Esophagus squamous epithelium (tissue), 5 donors: ENCODE measurements at regions not wholly inside any gene's neighbourhood (a gene's known extent, or its start where the extent isn't known, plus 50 kb on each side); places are given as distances from the start of the nearest gene placed in this dataset.

Source experiments
- DNase-seq: peaks from one replicate; lab custom pipeline; 2025; lab: John Stamatoyannopoulos, UW
- H3K27ac ChIP-seq, 4 donors: fragments of 200-600 bp; sonication (generic); one replicate each; pipeline ENCODE4 v1.5.1; 2016 to 2019; ENCODE audit warnings: mild to moderate bottlenecking in 1 of 4
- H3K27me3 ChIP-seq, 4 donors: fragments of 200-600 bp; sonication (generic); 1 replicate in 3 of 4; 2 replicates in 1 of 4; pipeline versions ENCODE4 v1.5.1 to v1.6.0; 2017 to 2021; ENCODE audit warnings: antibody characterized with exemption in 1 of 4
- H3K36me3 ChIP-seq, 3 donors: fragments of 200-600 bp; sonication (generic); one replicate each; pipeline ENCODE4 v1.5.1; 2016 to 2019
- H3K4me1 ChIP-seq, 3 donors: fragments of 200-600 bp; sonication (generic); one replicate each; pipeline ENCODE4 v1.5.1; 2017 to 2019
- H3K4me3 ChIP-seq, 4 donors: fragments of 200-600 bp; sonication (generic); 1 replicate in 3 of 4; 2 replicates in 1 of 4; pipeline ENCODE4 v1.5.1; 2016 to 2019; ENCODE audit warnings: mild to moderate bottlenecking in 2 of 4, moderate library complexity in 1 of 4
- H3K9me3 ChIP-seq, 3 donors: fragments of 200-600 bp; sonication (generic); one replicate each; pipeline ENCODE4 v1.5.1; 2016 to 2019
- POLR2A ChIP-seq, 4 donors: fragments of 450-650 bp; IDR thresholded peaks; one replicate each; pipeline ENCODE4 v1.6.1; 2017; ENCODE audit warnings: antibody characterized with exemption in 4 of 4, mild to moderate bottlenecking in 4 of 4, moderate library complexity in 3 of 4
- WGBS, 2 donors: methylation state at CpG; one replicate each; pipeline ENCODE4 v1.1.5; 2018; 5-methylcytosine and 5-hydroxymethylcytosine counted together
- intact Hi-C: fragments of 100-400 bp; cut with DNase I; formaldehyde crosslinking; loops from one replicate; pipeline ENCODE4 v1.15.0; 2022
- TF ChIP-seq, protein P1 (sequence below), 6 experiments: fragments of 450-650 bp in 4 of 6; fragments of 200-600 bp in 2 of 6; sonication (generic) in 2 of 6; IDR thresholded peaks; one replicate each; pipeline ENCODE4 v1.5.1; 2016 to 2019; ENCODE audit warnings: antibody characterized with exemption in 6 of 6, mild to moderate bottlenecking in 4 of 6, moderate library complexity in 4 of 6
- donor health status: DM: yes; HTN: yes; CAD: no.

DNA sequence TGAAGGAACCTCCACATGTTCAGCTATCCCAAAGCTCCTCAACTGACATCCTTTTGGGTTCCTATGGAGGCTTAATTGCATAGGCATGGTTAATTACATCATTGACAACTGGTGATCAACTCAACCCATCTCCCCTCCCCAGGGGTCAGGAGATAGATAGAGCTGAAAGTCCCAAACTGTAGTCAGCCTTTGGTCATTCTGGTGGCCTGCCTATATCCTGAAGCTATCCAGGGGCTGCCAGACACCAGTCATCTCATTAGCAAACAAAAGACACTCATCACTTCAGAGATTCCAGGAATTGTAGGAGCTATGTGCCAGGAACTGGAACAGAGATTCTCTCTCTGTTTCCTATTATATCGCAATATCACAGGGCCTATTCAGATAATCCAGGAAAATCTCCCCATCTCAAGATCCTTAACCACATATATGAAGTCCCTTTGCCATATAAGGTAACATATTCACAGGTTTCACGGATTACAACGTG, 646.5 kb upstream of the GRAMD2B start:
- no peaks in the 10 kb centered on the region for H3K9me3 ChIP-seq
- DNase-seq: no peak
- intact Hi-C loops: no loop called here
- 93% methylated on average over 3 of the region's 3 CpGs for WGBS, 2 donors
- no peaks in the 10 kb centered on the region for H3K4me1 ChIP-seq
- H3K27me3 ChIP-seq: no peaks in the 10 kb centered on the region
- no peak for TF ChIP-seq POLR2A (IDR thresholded peaks at IDR 0.05)
- TF ChIP-seq, protein P1, sequence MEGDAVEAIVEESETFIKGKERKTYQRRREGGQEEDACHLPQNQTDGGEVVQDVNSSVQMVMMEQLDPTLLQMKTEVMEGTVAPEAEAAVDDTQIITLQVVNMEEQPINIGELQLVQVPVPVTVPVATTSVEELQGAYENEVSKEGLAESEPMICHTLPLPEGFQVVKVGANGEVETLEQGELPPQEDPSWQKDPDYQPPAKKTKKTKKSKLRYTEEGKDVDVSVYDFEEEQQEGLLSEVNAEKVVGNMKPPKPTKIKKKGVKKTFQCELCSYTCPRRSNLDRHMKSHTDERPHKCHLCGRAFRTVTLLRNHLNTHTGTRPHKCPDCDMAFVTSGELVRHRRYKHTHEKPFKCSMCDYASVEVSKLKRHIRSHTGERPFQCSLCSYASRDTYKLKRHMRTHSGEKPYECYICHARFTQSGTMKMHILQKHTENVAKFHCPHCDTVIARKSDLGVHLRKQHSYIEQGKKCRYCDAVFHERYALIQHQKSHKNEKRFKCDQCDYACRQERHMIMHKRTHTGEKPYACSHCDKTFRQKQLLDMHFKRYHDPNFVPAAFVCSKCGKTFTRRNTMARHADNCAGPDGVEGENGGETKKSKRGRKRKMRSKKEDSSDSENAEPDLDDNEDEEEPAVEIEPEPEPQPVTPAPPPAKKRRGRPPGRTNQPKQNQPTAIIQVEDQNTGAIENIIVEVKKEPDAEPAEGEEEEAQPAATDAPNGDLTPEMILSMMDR (IDR thresholded peaks at IDR 0.05): no peak
- no peak overlapping the region for H3K4me3 ChIP-seq
- no peak overlapping the region for H3K27ac ChIP-seq
- H3K36me3 ChIP-seq: no peaks in the 10 kb centered on the region

DNA sequence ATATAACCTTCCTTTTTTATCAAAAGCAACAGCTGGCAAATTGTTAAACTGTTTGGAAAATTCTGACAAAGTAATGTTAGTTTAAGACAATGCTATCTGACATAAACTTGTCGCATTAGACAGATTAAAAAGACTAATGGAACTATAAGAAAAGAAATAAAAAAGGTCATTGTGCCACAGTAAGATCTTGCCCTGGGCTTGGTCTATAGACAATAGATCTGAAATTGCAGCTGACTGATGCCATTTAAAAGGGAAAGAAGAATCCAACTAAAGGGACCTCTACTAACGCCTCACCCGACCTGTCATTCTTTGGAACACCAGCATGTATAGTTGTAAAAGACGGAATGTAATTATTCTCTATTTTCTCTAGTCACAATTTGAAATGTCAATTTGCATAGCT, 644.4 kb upstream of the GRAMD2B start:
- no peak overlapping the region for H3K4me3 ChIP-seq
- WGBS, 2 donors: 76 to 80% methylated on average over 4 of the region's 4 CpGs
- intact Hi-C loops: no loop called here
- H3K9me3 ChIP-seq: no peaks in the 10 kb centered on the region
- H3K36me3 ChIP-seq: no peaks in the 10 kb centered on the region
- no peak for DNase-seq
- no peak overlapping the region for H3K27ac ChIP-seq
- H3K4me1 ChIP-seq: no peaks in the 10 kb centered on the region
- TF ChIP-seq, protein P1 (IDR thresholded peaks at IDR 0.05): no peak
- no peak for TF ChIP-seq POLR2A (IDR thresholded peaks at IDR 0.05)
- no peaks in the 10 kb centered on the region for H3K27me3 ChIP-seq

DNA sequence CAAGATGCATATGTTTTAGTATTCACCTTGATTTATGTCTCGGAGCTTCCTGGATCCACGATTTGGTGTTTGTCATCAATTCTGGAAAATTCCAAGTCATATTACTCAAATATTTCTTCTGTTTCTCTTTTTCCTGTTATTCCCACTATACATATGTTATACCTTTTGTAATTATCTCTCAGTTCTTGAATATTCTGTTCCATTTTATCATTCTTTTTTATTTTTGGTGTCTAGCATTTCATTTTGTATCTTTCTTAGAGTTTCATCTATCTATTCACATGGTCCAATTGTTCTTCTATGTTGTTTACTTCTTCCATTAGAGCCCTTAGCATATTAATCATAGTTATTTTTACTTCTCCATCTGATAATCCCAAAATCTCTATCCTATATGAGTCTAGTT, 637.8 kb upstream of the GRAMD2B start:
- WGBS, 2 donors: 68 to 86% methylated on average over 2 of the region's 2 CpGs
- H3K27me3 ChIP-seq: no peaks in the 10 kb centered on the region
- intact Hi-C loops: no loop called here
- H3K4me3 ChIP-seq: no peak overlapping the region
- H3K27ac ChIP-seq: no peak overlapping the region
- H3K36me3 ChIP-seq: no peaks in the 10 kb centered on the region
- H3K4me1 ChIP-seq: no peaks in the 10 kb centered on the region
- TF ChIP-seq POLR2A (IDR thresholded peaks at IDR 0.05): no peak
- H3K9me3 ChIP-seq: no peaks in the 10 kb centered on the region
- DNase-seq: no peak

DNA sequence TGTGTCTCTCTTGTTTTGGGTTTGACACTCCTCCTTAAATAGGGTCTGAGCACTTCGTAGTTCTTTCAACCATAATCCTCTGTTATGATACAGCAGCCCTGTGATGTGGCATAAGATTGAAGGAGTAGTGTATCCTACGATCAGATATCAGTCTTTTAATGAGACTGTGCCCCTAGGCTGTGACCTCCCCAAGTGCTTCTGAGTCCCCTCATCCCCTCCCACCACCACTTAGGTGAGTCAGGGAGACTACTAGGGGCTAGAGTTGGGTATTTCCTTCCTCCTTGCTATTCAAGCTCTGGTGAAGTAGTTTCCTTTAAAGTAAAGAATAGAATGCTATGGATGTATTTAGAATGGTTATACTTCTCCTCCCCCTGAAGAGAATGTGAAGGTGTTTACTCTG, 637.2 kb upstream of the GRAMD2B start:
- no peaks in the 10 kb centered on the region for H3K4me1 ChIP-seq
- no peaks in the 10 kb centered on the region for H3K36me3 ChIP-seq
- H3K27ac ChIP-seq: no peak overlapping the region
- 61 to 70% methylated on average over 2 of the region's 2 CpGs for WGBS, 2 donors
- H3K27me3 ChIP-seq: no peaks in the 10 kb centered on the region
- TF ChIP-seq POLR2A (IDR thresholded peaks at IDR 0.05): no peak
- TF ChIP-seq, protein P1 (IDR thresholded peaks at IDR 0.05): no peak
- intact Hi-C loops: no loop called here
- H3K9me3 ChIP-seq: no peaks in the 10 kb centered on the region
- H3K4me3 ChIP-seq: no peak overlapping the region
- DNase-seq: no peak

DNA sequence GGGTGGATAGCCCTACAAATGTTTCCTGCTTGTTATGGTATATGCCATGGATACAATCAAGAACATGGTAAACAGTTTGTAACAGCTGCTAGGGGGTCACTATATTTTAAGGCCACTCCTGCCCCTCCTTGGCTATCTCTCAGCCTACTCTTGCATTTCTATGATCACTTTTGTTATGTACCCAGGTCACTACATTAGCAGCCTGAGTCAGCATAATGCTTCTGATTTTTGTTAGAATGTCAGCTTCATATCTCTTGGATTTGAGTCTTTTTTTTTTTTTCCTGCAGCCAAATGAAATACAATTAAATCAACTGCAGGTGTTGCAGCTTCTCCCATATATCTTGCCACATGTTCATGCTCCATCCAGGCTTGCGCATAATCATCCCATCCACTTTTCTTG, 629.7 kb upstream of the GRAMD2B start:
- H3K9me3 ChIP-seq: no peaks in the 10 kb centered on the region
- no peak for TF ChIP-seq POLR2A (IDR thresholded peaks at IDR 0.05)
- TF ChIP-seq, protein P1 (IDR thresholded peaks at IDR 0.05): no peak
- no peaks in the 10 kb centered on the region for H3K27me3 ChIP-seq
- no peak for DNase-seq
- no peak overlapping the region for H3K27ac ChIP-seq
- no peaks in the 10 kb centered on the region for H3K4me1 ChIP-seq
- WGBS, 2 donors: 92 to 100% methylated on average over 1 of the region's 1 CpG
- intact Hi-C loops: no loop called here
- H3K4me3 ChIP-seq: no peak overlapping the region
- H3K36me3 ChIP-seq: no peaks in the 10 kb centered on the region

DNA sequence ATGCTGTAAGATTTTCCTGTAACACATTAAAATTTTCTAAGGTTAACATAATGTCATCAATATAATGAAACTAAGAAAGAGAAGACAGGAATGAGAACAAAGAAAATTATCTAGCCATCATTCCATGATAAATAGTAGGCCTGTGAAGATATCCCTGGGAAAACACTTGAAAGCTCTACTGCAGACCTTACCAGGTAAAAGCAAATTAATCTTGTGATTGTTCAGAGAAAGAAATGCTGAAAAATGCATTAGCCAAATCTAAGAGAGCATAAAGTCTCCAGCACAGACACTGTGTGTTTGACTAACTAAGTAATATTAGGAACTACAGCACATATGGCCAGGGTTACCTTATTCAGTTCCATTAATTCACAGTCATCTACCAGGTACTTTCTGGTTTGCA, 628.3 kb upstream of the GRAMD2B start:
- no peaks in the 10 kb centered on the region for H3K9me3 ChIP-seq
- no peaks in the 10 kb centered on the region for H3K4me1 ChIP-seq
- DNase-seq: no peak
- no peaks in the 10 kb centered on the region for H3K36me3 ChIP-seq
- no peak overlapping the region for H3K4me3 ChIP-seq
- TF ChIP-seq, protein P1 (IDR thresholded peaks at IDR 0.05): no peak
- TF ChIP-seq POLR2A (IDR thresholded peaks at IDR 0.05): no peak
- H3K27me3 ChIP-seq: no peaks in the 10 kb centered on the region
- intact Hi-C loops: no loop called here
- H3K27ac ChIP-seq: no peak overlapping the region
